PC-3 (cell line): ENCODE measurements at regions not wholly inside any gene's neighbourhood (a gene's known extent, or its start where the extent isn't known, plus 50 kb on each side); places are given as distances from the start of the nearest gene placed in this dataset.

Experiments
- ATAC-seq: fragments of 200-7000 bp; cut with Tn5 transposase; 2 replicates; pipeline ENCODE4 v1.9.1; 2020; ENCODE audit warnings: mild to moderate bottlenecking, moderate library complexity
- BruUV-seq: library from RNA; stranded (reverse); fragments of 400-500 nt; replicated peaks from 2 replicates; lab custom pipeline; 2021; lab: Mats Ljungman, UMichigan
- CTCF ChIA-PET: fragments of 300-600 bp; sonication (Branson Sonifier 250); formaldehyde crosslinking; loops from one replicate; lab custom pipeline; 2022; ENCODE audit warnings: antibody characterized with exemption; lab: Charles Lee
- POLR2A ChIA-PET: fragments of 300-600 bp; sonication (Branson Sonifier 250); formaldehyde crosslinking; loops from one replicate; lab custom pipeline; 2022; ENCODE audit warnings: antibody characterized with exemption; ENCODE audit not compliant: unreplicated experiment; lab: Charles Lee
- DNase-seq: peaks from one replicate; pipeline ENCODE4 v3.0.0-alpha.2; 2015
- H2AFZ ChIP-seq: fragments of 300-600 bp; sonication (generic); 2 replicates; pipeline ENCODE4 v1.6.0; 2016; ENCODE audit warnings: antibody characterized with exemption, low read length
- H3F3A ChIP-seq: fragments of 300-600 bp; sonication (generic); one replicate; pipeline ENCODE4 v1.6.0; 2017; ENCODE audit warnings: antibody characterized with exemption, low read length, control low read depth, mild to moderate bottlenecking; ENCODE audit not compliant: unreplicated experiment
- H3K27ac ChIP-seq: fragments of 300-600 bp; sonication (generic); 2 replicates; pipeline ENCODE4 v1.5.1; 2016; ENCODE audit warnings: mild to moderate bottlenecking, low read length
- H3K27me3 ChIP-seq: fragments of 300-600 bp; sonication (generic); 2 replicates; pipeline ENCODE4 v1.6.1; 2016; ENCODE audit warnings: low read length, mixed read lengths
- H3K36me3 ChIP-seq: fragments of 300-600 bp; sonication (generic); 2 replicates; pipeline ENCODE4 v1.6.1; 2016; ENCODE audit warnings: low read depth, mixed run types, low read length, mixed read lengths
- H3K4me1 ChIP-seq: fragments of 300-600 bp; sonication (generic); 2 replicates; pipeline ENCODE4 v1.5.1; 2016; ENCODE audit warnings: low read length; ENCODE audit not compliant: insufficient read depth
- H3K4me2 ChIP-seq: fragments of 300-600 bp; sonication (generic); 2 replicates; pipeline ENCODE4 v1.6.0; 2016; ENCODE audit warnings: low read length
- H3K4me3 ChIP-seq: fragments of 300-600 bp; sonication (generic); 2 replicates; pipeline ENCODE4 v1.5.1; 2016; ENCODE audit warnings: mild to moderate bottlenecking, low read length, mixed read lengths
- H3K79me2 ChIP-seq: fragments of 300-600 bp; sonication (generic); 2 replicates; pipeline ENCODE4 v1.6.1; 2017; ENCODE audit warnings: low read length, mixed read lengths
- H3K9ac ChIP-seq: fragments of 300-600 bp; sonication (generic); 2 replicates; pipeline ENCODE4 v1.6.0; 2016; ENCODE audit warnings: mild to moderate bottlenecking, low read length
- H3K9me2 ChIP-seq: fragments of 300-600 bp; sonication (generic); replicated peaks from 2 replicates; pipeline ENCODE4 v1.6.1; 2016; ENCODE audit warnings: mixed run types, low read length, mixed read lengths
- H3K9me3 ChIP-seq: fragments of 300-600 bp; sonication (generic); 2 replicates; pipeline ENCODE4 v1.6.1; 2016; ENCODE audit warnings: low read length, mixed read lengths
- H4K20me1 ChIP-seq: fragments of 300-600 bp; sonication (generic); 2 replicates; pipeline ENCODE4 v1.6.1; 2016; ENCODE audit warnings: low read length, mixed read lengths
- EZH2 ChIP-seq: fragments of 300-600 bp; sonication (generic); IDR thresholded peaks from one replicate; pipeline ENCODE4 v1.6.1; 2017; ENCODE audit warnings: antibody characterized with exemption, mild to moderate bottlenecking, low read length; ENCODE audit not compliant: unreplicated experiment
- EZH2phosphoT487 ChIP-seq: fragments of 300-600 bp; sonication (generic); IDR thresholded peaks from 2 replicates; pipeline ENCODE4 v1.6.1; 2018; ENCODE audit warnings: mild to moderate bottlenecking, antibody characterized with exemption, low read length, borderline replicate concordance
- intact Hi-C: fragments of 100-400 bp; cut with micrococcal nuclease; formaldehyde crosslinking; loops from 2 replicates; pipeline ENCODE4 v1.9.0; 2023
- TF ChIP-seq, protein P1 (sequence below): fragments of 300-600 bp; sonication (generic); conservative IDR thresholded peaks from 2 replicates; pipeline ENCODE4 v1.5.1; 2017; ENCODE audit warnings: antibody characterized with exemption, low read depth, mild to moderate bottlenecking, low read length

GRCh38 chr17:14559264-14560119, 258.6 kb downstream of the HS3ST3B1 start:
- intact Hi-C loops, result no loop called here
- DNase-seq, result no peak
- H3K27ac ChIP-seq, result no peak overlapping the region
- no peaks in the 10 kb centered on the region for H3K4me1 ChIP-seq
- no peaks in the 10 kb centered on the region for H3K9me2 ChIP-seq
- ChIA-PET POLR2A (no interaction called here), CTCF (no interaction called here)
- no peak for ATAC-seq
- peaks cover 21% of the 10 kb centered on the region for H3K27me3 ChIP-seq
- no peak overlapping the region for H3K4me3 ChIP-seq
- H3K79me2 ChIP-seq, result no peaks in the 10 kb centered on the region
- no peaks in the 10 kb centered on the region for H3K36me3 ChIP-seq
- H2AFZ ChIP-seq, result no peak overlapping the region
- no peaks in the 10 kb centered on the region for H3F3A ChIP-seq
- no peak overlapping the region for H3K4me2 ChIP-seq
- no peaks in the 10 kb centered on the region for H4K20me1 ChIP-seq
- H3K9me3 ChIP-seq, result no peaks in the 10 kb centered on the region
- BruUV-seq, result no TSS peak
- TF ChIP-seq, protein P1, sequence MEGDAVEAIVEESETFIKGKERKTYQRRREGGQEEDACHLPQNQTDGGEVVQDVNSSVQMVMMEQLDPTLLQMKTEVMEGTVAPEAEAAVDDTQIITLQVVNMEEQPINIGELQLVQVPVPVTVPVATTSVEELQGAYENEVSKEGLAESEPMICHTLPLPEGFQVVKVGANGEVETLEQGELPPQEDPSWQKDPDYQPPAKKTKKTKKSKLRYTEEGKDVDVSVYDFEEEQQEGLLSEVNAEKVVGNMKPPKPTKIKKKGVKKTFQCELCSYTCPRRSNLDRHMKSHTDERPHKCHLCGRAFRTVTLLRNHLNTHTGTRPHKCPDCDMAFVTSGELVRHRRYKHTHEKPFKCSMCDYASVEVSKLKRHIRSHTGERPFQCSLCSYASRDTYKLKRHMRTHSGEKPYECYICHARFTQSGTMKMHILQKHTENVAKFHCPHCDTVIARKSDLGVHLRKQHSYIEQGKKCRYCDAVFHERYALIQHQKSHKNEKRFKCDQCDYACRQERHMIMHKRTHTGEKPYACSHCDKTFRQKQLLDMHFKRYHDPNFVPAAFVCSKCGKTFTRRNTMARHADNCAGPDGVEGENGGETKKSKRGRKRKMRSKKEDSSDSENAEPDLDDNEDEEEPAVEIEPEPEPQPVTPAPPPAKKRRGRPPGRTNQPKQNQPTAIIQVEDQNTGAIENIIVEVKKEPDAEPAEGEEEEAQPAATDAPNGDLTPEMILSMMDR, result no peak
- TF ChIP-seq EZH2phosphoT487 (no peak), EZH2 (no peak)
- H3K9ac ChIP-seq, result no peak overlapping the region

GRCh38 chr17:14557480-14557879, 256.6 kb downstream of the HS3ST3B1 start:
- CTCF ChIA-PET, result no interaction called here
- POLR2A ChIA-PET, result no interaction called here

More at GRCh38 chr17:14557480-14557879, 256.6 kb downstream of the HS3ST3B1 start:
- Histone ChIP-seq H3K4me3 (no peak overlapping the region), H3K4me2 (no peak overlapping the region), H2AFZ (no peak overlapping the region), H3K4me1 (no peaks in the 10 kb centered on the region), H4K20me1 (no peaks in the 10 kb centered on the region), H3K36me3 (no peaks in the 10 kb centered on the region), H3K79me2 (no peaks in the 10 kb centered on the region), H3K9ac (no peak overlapping the region), H3K27me3 (peaks cover 16% of the 10 kb centered on the region), H3K27ac (no peak overlapping the region), H3K9me3 (no peaks in the 10 kb centered on the region), H3F3A (no peaks in the 10 kb centered on the region), H3K9me2 (no peaks in the 10 kb centered on the region)
- ATAC-seq, result no peak
- no peak for TF ChIP-seq EZH2
- TF ChIP-seq, protein P1, result no peak
- no peak for TF ChIP-seq EZH2phosphoT487
- BruUV-seq, result no TSS peak
- DNase-seq, result no peak
- intact Hi-C loops, result no loop called here
